Left lung (tissue), 4 donors: ENCODE measurements at regions not wholly inside any gene's neighbourhood (a gene's known extent, or its start where the extent isn't known, plus 50 kb on each side); places are given as distances from the start of the nearest gene placed in this dataset.
A peak's percentile ranks its signal among the peaks of the same experiment; 100 is the strongest.

Experiments
- ATAC-seq: fragments of 200-7000 bp; cut with Tn5 transposase; one replicate; pipeline ENCODE4 v1.9.1; 2020; ENCODE audit warnings: moderate library complexity
- DNase-seq, 4 donors: peaks; one replicate each; pipeline ENCODE4 v3.0.0-alpha.2; 2013 to 2020
- H3K27ac ChIP-seq, 2 donors: fragments of 200-600 bp; sonication (generic) in 1 of 2; one replicate each; pipeline versions ENCODE4 v1.5.0 to v1.8.0; 2020 to 2021
- H3K27me3 ChIP-seq, 2 donors: fragments of 200-600 bp; sonication (generic) in 1 of 2; one replicate each; pipeline versions ENCODE4 v1.5.0 to v1.8.0; 2020 to 2021
- H3K36me3 ChIP-seq, 2 donors: fragments of 200-600 bp; sonication (generic) in 1 of 2; one replicate each; pipeline versions ENCODE4 v1.5.0 to v1.8.0; 2020 to 2021
- H3K4me1 ChIP-seq, 2 donors: fragments of 200-600 bp; one replicate each; pipeline ENCODE4 v1.8.0; 2021
- H3K4me3 ChIP-seq, 2 donors: fragments of 200-600 bp; sonication (generic) in 1 of 2; one replicate each; pipeline versions ENCODE4 v1.5.0 to v1.8.0; 2020 to 2021; ENCODE audit warnings: mild to moderate bottlenecking in 1 of 2
- H3K9me3 ChIP-seq, 2 donors: fragments of 200-600 bp; sonication (generic) in 1 of 2; one replicate each; pipeline versions ENCODE4 v1.5.0 to v1.8.0; 2020 to 2021
- CTCF ChIP-seq, 2 donors: fragments of 200-600 bp; sonication (generic) in 1 of 2; IDR thresholded peaks; one replicate each; pipeline versions ENCODE4 v1.5.0 to v1.8.0; 2021; ENCODE audit warnings: antibody characterized with exemption in 2 of 2
- intact Hi-C, 2 donors: fragments of 100-400 bp; cut with DNase I; formaldehyde crosslinking; loops; one replicate each; pipeline versions ENCODE4 v1.11.2 to v1.14.2; 2022
- donor health status: DM: no; HTN: yes; CAD: no.
- donor health status: DM: no; HTN: no; CAD: no.

GRCh38 chr17:70610161-70610560 lies 440.8 kb downstream of the KCNJ2 start:
- H3K4me1 ChIP-seq, result no peaks in the 10 kb centered on the region
- no peak overlapping the region for H3K4me3 ChIP-seq
- H3K27ac ChIP-seq, result no peak overlapping the region
- ATAC-seq, result no peak
- no peak for DNase-seq
- no peaks in the 10 kb centered on the region for H3K36me3 ChIP-seq
- H3K27me3 ChIP-seq, result no peaks in the 10 kb centered on the region
- intact Hi-C loops, result no loop called here
- TF ChIP-seq CTCF (IDR thresholded peaks at IDR 0.05), result no peak
- no peaks in the 10 kb centered on the region for H3K9me3 ChIP-seq

GRCh38 chr17:70613681-70614080 lies 444.3 kb downstream of the KCNJ2 start:
- Histone ChIP-seq H3K27ac (no peak overlapping the region), H3K4me1 (no peaks in the 10 kb centered on the region), H3K9me3 (no peaks in the 10 kb centered on the region), H3K36me3 (no peaks in the 10 kb centered on the region), H3K4me3 (no peak overlapping the region), H3K27me3 (no peaks in the 10 kb centered on the region)
- TF ChIP-seq CTCF (IDR thresholded peaks at IDR 0.05), result no peak
- no peak for DNase-seq
- ATAC-seq, result no peak
- intact Hi-C loops, result no loop called here

GRCh38 chr17:70615831-70616230 lies 446.5 kb downstream of the KCNJ2 start:
- Histone ChIP-seq H3K27me3 (no peaks in the 10 kb centered on the region), H3K4me1 (no peaks in the 10 kb centered on the region), H3K27ac (no peak overlapping the region), H3K9me3 (no peaks in the 10 kb centered on the region), H3K36me3 (no peaks in the 10 kb centered on the region), H3K4me3 (no peak overlapping the region)
- DNase-seq (no peak), ATAC-seq (no peak)
- intact Hi-C loops, result no loop called here
- no peak for TF ChIP-seq CTCF (IDR thresholded peaks at IDR 0.05)

GRCh38 chr17:70618641-70619040 lies 449.3 kb downstream of the KCNJ2 start:
- Histone ChIP-seq H3K27me3 (no peaks in the 10 kb centered on the region), H3K36me3 (no peaks in the 10 kb centered on the region), H3K4me3 (no peak overlapping the region), H3K27ac (no peak overlapping the region), H3K4me1 (peaks cover 0 to 12% of the 10 kb centered on the region in 2 donors), H3K9me3 (no peaks in the 10 kb centered on the region)
- intact Hi-C loops, result no loop called here
- TF ChIP-seq CTCF (IDR thresholded peaks at IDR 0.05), result no peak
- DNase-seq (peak in 1 of 4 donors; percentile 5), ATAC-seq (no peak)

GRCh38 chr17:70621566-70621965 lies 452.2 kb downstream of the KCNJ2 start:
- peak in 2 of 4 donors; percentile 26 to 44 for DNase-seq
- intact Hi-C loops, result no loop called here
- Histone ChIP-seq H3K9me3 (no peaks in the 10 kb centered on the region), H3K27me3 (no peaks in the 10 kb centered on the region), H3K4me1 (peaks cover 0 to 12% of the 10 kb centered on the region in 2 donors), H3K36me3 (no peaks in the 10 kb centered on the region), H3K4me3 (no peak overlapping the region), H3K27ac (no peak overlapping the region)
- ATAC-seq, result peak; percentile 19
- TF ChIP-seq CTCF (IDR thresholded peaks at IDR 0.05), result no peak
